PC-3 (cell line): ENCODE measurements at regions not wholly inside any gene's neighbourhood (a gene's known extent, or its start where the extent isn't known, plus 50 kb on each side); places are given as distances from the start of the nearest gene placed in this dataset.
A peak's percentile ranks its signal among the peaks of the same experiment; 100 is the strongest.

ENCODE experiments used
- ATAC-seq: fragments of 200-7000 bp; cut with Tn5 transposase; 2 replicates; pipeline ENCODE4 v1.9.1; 2020; ENCODE audit warnings: mild to moderate bottlenecking, moderate library complexity
- BruUV-seq: library from RNA; stranded (reverse); fragments of 400-500 nt; replicated peaks from 2 replicates; lab custom pipeline; 2021; lab: Mats Ljungman, UMichigan
- CTCF ChIA-PET: fragments of 300-600 bp; sonication (Branson Sonifier 250); formaldehyde crosslinking; loops from one replicate; lab custom pipeline; 2022; ENCODE audit warnings: antibody characterized with exemption; lab: Charles Lee
- POLR2A ChIA-PET: fragments of 300-600 bp; sonication (Branson Sonifier 250); formaldehyde crosslinking; loops from one replicate; lab custom pipeline; 2022; ENCODE audit warnings: antibody characterized with exemption; ENCODE audit not compliant: unreplicated experiment; lab: Charles Lee
- DNase-seq: peaks from one replicate; pipeline ENCODE4 v3.0.0-alpha.2; 2015
- H2AFZ ChIP-seq: fragments of 300-600 bp; sonication (generic); 2 replicates; pipeline ENCODE4 v1.6.0; 2016; ENCODE audit warnings: antibody characterized with exemption, low read length
- H3F3A ChIP-seq: fragments of 300-600 bp; sonication (generic); one replicate; pipeline ENCODE4 v1.6.0; 2017; ENCODE audit warnings: antibody characterized with exemption, low read length, control low read depth, mild to moderate bottlenecking; ENCODE audit not compliant: unreplicated experiment
- H3K27ac ChIP-seq: fragments of 300-600 bp; sonication (generic); 2 replicates; pipeline ENCODE4 v1.5.1; 2016; ENCODE audit warnings: mild to moderate bottlenecking, low read length
- H3K27me3 ChIP-seq: fragments of 300-600 bp; sonication (generic); 2 replicates; pipeline ENCODE4 v1.6.1; 2016; ENCODE audit warnings: low read length, mixed read lengths
- H3K36me3 ChIP-seq: fragments of 300-600 bp; sonication (generic); 2 replicates; pipeline ENCODE4 v1.6.1; 2016; ENCODE audit warnings: low read depth, mixed run types, low read length, mixed read lengths
- H3K4me1 ChIP-seq: fragments of 300-600 bp; sonication (generic); 2 replicates; pipeline ENCODE4 v1.5.1; 2016; ENCODE audit warnings: low read length; ENCODE audit not compliant: insufficient read depth
- H3K4me2 ChIP-seq: fragments of 300-600 bp; sonication (generic); 2 replicates; pipeline ENCODE4 v1.6.0; 2016; ENCODE audit warnings: low read length
- H3K4me3 ChIP-seq: fragments of 300-600 bp; sonication (generic); 2 replicates; pipeline ENCODE4 v1.5.1; 2016; ENCODE audit warnings: mild to moderate bottlenecking, low read length, mixed read lengths
- H3K79me2 ChIP-seq: fragments of 300-600 bp; sonication (generic); 2 replicates; pipeline ENCODE4 v1.6.1; 2017; ENCODE audit warnings: low read length, mixed read lengths
- H3K9ac ChIP-seq: fragments of 300-600 bp; sonication (generic); 2 replicates; pipeline ENCODE4 v1.6.0; 2016; ENCODE audit warnings: mild to moderate bottlenecking, low read length
- H3K9me2 ChIP-seq: fragments of 300-600 bp; sonication (generic); replicated peaks from 2 replicates; pipeline ENCODE4 v1.6.1; 2016; ENCODE audit warnings: mixed run types, low read length, mixed read lengths
- H3K9me3 ChIP-seq: fragments of 300-600 bp; sonication (generic); 2 replicates; pipeline ENCODE4 v1.6.1; 2016; ENCODE audit warnings: low read length, mixed read lengths
- H4K20me1 ChIP-seq: fragments of 300-600 bp; sonication (generic); 2 replicates; pipeline ENCODE4 v1.6.1; 2016; ENCODE audit warnings: low read length, mixed read lengths
- CTCF ChIP-seq: fragments of 300-600 bp; sonication (generic); conservative IDR thresholded peaks from 2 replicates; pipeline ENCODE4 v1.5.1; 2017; ENCODE audit warnings: antibody characterized with exemption, low read depth, mild to moderate bottlenecking, low read length
- EZH2 ChIP-seq: fragments of 300-600 bp; sonication (generic); IDR thresholded peaks from one replicate; pipeline ENCODE4 v1.6.1; 2017; ENCODE audit warnings: antibody characterized with exemption, mild to moderate bottlenecking, low read length; ENCODE audit not compliant: unreplicated experiment
- EZH2phosphoT487 ChIP-seq: fragments of 300-600 bp; sonication (generic); IDR thresholded peaks from 2 replicates; pipeline ENCODE4 v1.6.1; 2018; ENCODE audit warnings: mild to moderate bottlenecking, antibody characterized with exemption, low read length, borderline replicate concordance
- intact Hi-C: fragments of 100-400 bp; cut with micrococcal nuclease; formaldehyde crosslinking; loops from 2 replicates; pipeline ENCODE4 v1.9.0; 2023

- intact Hi-C loops = loop anchor here (1.0 kb wide), 1 partner anchor 207 kb away; no protein-coding TSS in a partner anchor
- H3K79me2 ChIP-seq = no peaks in the 10 kb centered on the region
- H3K9me3 ChIP-seq = no peaks in the 10 kb centered on the region
- H3K9me2 ChIP-seq = no peaks in the 10 kb centered on the region
- DNase-seq (no peak), ATAC-seq (peak; percentile 17)
- H3K9ac ChIP-seq = no peak overlapping the region
- H3K36me3 ChIP-seq = no peaks in the 10 kb centered on the region
- H3K27me3 ChIP-seq = no peaks in the 10 kb centered on the region
- H3F3A ChIP-seq = no peaks in the 10 kb centered on the region
- no peak overlapping the region for H3K4me3 ChIP-seq
- no peaks in the 10 kb centered on the region for H3K4me1 ChIP-seq
- BruUV-seq = no TSS peak
- POLR2A ChIA-PET = no interaction called here
- H2AFZ ChIP-seq = peak overlapping the region; percentile 17
- H3K4me2 ChIP-seq = no peak overlapping the region
- no peaks in the 10 kb centered on the region for H4K20me1 ChIP-seq
- CTCF ChIA-PET = interaction anchor here (0.6 to 1.2 kb wide), 3 partner anchors 71 to 200 kb away, joined by 3 to 11 read pairs (median 4); no protein-coding TSS in a partner anchor
- no peak overlapping the region for H3K27ac ChIP-seq
- TF ChIP-seq CTCF = peak; percentile 10; the same call in 1 of the 2 replicates
- TF ChIP-seq EZH2 = no peak
Measured at GRCh38 chr1:224851848-224852261, 77.6 kb upstream of the DNAH14 start.

- Histone ChIP-seq H3K9me2 (no peaks in the 10 kb centered on the region), H2AFZ (no peak overlapping the region), H3K27ac (no peak overlapping the region), H4K20me1 (no peaks in the 10 kb centered on the region), H3K4me3 (no peak overlapping the region), H3K4me1 (no peaks in the 10 kb centered on the region), H3K9ac (no peak overlapping the region), H3K36me3 (no peaks in the 10 kb centered on the region), H3K9me3 (no peaks in the 10 kb centered on the region), H3F3A (no peaks in the 10 kb centered on the region), H3K27me3 (0 out of 2 replicates have a peak, but pooled peaks cover 5% of the 10 kb centered on the region), H3K79me2 (no peaks in the 10 kb centered on the region), H3K4me2 (no peak overlapping the region)
- peak; percentile 44; the same call in 1 of the 2 replicates for ATAC-seq
- no peak for TF ChIP-seq EZH2
- TF ChIP-seq CTCF = peak; percentile 92
- peak; percentile 72 for DNase-seq
- CTCF ChIA-PET = interaction anchor here (0.6 to 1.5 kb wide), 2 partner anchors 70 to 152 kb away, joined by 6 to 23 read pairs; no protein-coding TSS in a partner anchor
- no TSS peak for BruUV-seq
- POLR2A ChIA-PET = no interaction called here
- intact Hi-C loops = loop anchor here (1.0 kb wide), 3 partner anchors 42 to 340 kb away; no protein-coding TSS in a partner anchor
Measured at GRCh38 chr1:224852901-224853568, 76.4 kb upstream of the DNAH14 start.

- BruUV-seq = no TSS peak
- Histone ChIP-seq H3F3A (no peaks in the 10 kb centered on the region), H3K4me1 (no peaks in the 10 kb centered on the region), H4K20me1 (no peaks in the 10 kb centered on the region), H3K27ac (no peak overlapping the region), H3K4me3 (no peak overlapping the region), H3K9me2 (no peaks in the 10 kb centered on the region), H3K79me2 (no peaks in the 10 kb centered on the region), H3K9me3 (no peaks in the 10 kb centered on the region), H3K9ac (no peak overlapping the region), H2AFZ (no peak overlapping the region), H3K27me3 (peaks cover 16% of the 10 kb centered on the region), H3K36me3 (no peaks in the 10 kb centered on the region), H3K4me2 (no peak overlapping the region)
- ChIA-PET CTCF (no interaction called here), POLR2A (no interaction called here)
- no peak for TF ChIP-seq EZH2
- TF ChIP-seq CTCF = no peak
- TF ChIP-seq EZH2phosphoT487 = no peak
- ATAC-seq (no peak), DNase-seq (no peak)
- intact Hi-C loops = no loop called here
Measured at GRCh38 chr1:224856973-224857372, 72.5 kb upstream of the DNAH14 start.
